ENCODE measurements at regions not wholly inside any gene's neighbourhood (a gene's known extent, or its start where the extent isn't known, plus 50 kb on each side); places are given as distances from the start of the nearest gene placed in this dataset.
"Not testable (repeated sequence)": the region's sequence is repeated elsewhere in the genome, so short reads cannot be mapped to it uniquely, and the experiment has no call there.

DNA sequence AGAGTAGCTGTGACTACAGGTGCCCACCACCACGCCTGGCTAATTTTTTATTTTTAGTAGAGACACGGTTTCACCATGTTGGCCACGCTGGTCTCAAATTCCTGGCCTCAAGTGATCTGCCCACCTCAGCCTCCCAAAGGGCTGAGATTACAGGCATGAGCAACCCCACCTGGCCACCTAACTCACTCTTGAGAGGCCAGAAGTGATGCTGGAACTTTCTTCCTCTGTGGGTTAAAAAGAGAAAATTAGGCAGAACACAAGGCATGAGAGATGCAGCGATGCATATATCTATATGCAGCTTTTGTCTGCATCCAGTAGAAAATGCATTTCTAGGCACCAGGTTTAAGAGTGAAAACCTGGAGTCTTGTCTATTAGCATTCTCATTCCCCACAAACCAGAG lies 100.2 kb upstream of the CLEC6A start:
- not testable (repeated sequence) for H3K36me3 Mint-ChIP-seq, H3K9me3 Mint-ChIP-seq
- H3K27me3 Mint-ChIP-seq = peaks cover 12% of the 10 kb centered on the region

GRCh38 chr12:8373744-8374143 lies 82.0 kb upstream of the CLEC6A start:
- TF ChIP-seq CTCF (conservative IDR thresholded peaks at IDR 0.05) = peak; percentile 64
- DNase-seq (ENCODE audit: extremely low spot score, unreplicated experiment); H3K36me3 Mint-ChIP-seq; H3K27ac Mint-ChIP-seq; H3K4me3 Mint-ChIP-seq; H3K9me3 Mint-ChIP-seq; H3K27me3 Mint-ChIP-seq; H3K4me1 Mint-ChIP-seq (ENCODE audit: unreplicated experiment): not testable (repeated sequence)

More for the DNA sequence above, 100.2 kb upstream of the CLEC6A start:
- not testable (repeated sequence) for H3K4me1 Mint-ChIP-seq (ENCODE audit: unreplicated experiment); H3K27ac Mint-ChIP-seq; H3K4me3 Mint-ChIP-seq; DNase-seq (ENCODE audit: extremely low spot score, unreplicated experiment)

DNA sequence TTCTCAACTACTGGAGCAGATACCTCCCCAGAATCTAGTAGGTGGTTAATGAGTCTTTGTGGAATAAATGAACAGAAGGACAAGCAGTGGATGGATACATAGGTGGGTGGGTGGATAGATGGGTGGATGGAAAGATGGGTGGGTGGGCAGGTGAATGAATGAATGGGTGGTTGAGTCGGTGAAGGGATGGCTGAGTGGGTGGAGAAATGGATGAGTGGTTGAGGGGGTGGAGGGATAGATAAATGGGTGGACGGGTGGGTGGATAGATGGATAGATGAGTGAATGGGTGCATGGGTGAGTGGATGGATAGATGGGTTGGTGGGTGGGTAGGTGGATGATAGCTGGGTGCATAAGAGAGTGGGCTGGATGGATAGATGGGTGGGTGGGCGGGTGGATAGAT lies 80.6 kb upstream of the CLEC6A start:
- not testable (repeated sequence) for H3K27ac Mint-ChIP-seq; H3K4me1 Mint-ChIP-seq (ENCODE audit: unreplicated experiment); H3K4me3 Mint-ChIP-seq; H3K27me3 Mint-ChIP-seq; H3K9me3 Mint-ChIP-seq; H3K36me3 Mint-ChIP-seq; DNase-seq (ENCODE audit: extremely low spot score, unreplicated experiment)

- not testable (repeated sequence) for H3K9me3 Mint-ChIP-seq; H3K36me3 Mint-ChIP-seq; H3K27ac Mint-ChIP-seq; H3K4me3 Mint-ChIP-seq; H3K27me3 Mint-ChIP-seq; H3K4me1 Mint-ChIP-seq (ENCODE audit: unreplicated experiment); DNase-seq (ENCODE audit: extremely low spot score, unreplicated experiment)
These were observed 78.0 kb upstream of the CLEC6A start for GRCh38 chr12:8377756-8378155.

DNA sequence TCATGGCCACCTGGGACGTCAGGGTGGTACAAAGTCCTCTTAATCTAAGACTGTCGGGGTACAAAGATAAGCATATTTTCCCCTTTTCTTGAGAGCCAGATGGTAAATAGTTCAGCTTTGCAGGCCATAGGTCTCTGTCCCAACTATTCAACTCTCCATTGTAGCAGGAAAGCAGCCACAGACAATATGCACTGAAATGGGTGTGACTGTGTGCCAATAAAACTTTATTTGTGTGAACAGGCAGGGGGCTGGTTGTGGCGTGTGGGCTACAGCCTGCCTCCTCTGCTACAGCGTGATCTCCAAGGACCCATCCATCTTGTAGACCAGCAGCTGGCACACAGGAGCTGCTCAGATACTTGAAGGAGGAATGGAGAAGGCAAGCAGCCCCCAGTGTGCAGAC lies 73.2 kb upstream of the CLEC6A start:
- H3K4me1 Mint-ChIP-seq (ENCODE audit: unreplicated experiment); H3K36me3 Mint-ChIP-seq; H3K27ac Mint-ChIP-seq; H3K4me3 Mint-ChIP-seq; DNase-seq (ENCODE audit: extremely low spot score, unreplicated experiment); H3K9me3 Mint-ChIP-seq; H3K27me3 Mint-ChIP-seq: not testable (repeated sequence)

GRCh38 chr12:8384686-8385085 lies 71.1 kb upstream of the CLEC6A start:
- H3K27ac Mint-ChIP-seq; H3K36me3 Mint-ChIP-seq; DNase-seq (ENCODE audit: extremely low spot score, unreplicated experiment); H3K9me3 Mint-ChIP-seq; H3K4me3 Mint-ChIP-seq; H3K4me1 Mint-ChIP-seq (ENCODE audit: unreplicated experiment): not testable (repeated sequence)
- H3K27me3 Mint-ChIP-seq = peaks cover 13% of the 10 kb centered on the region

GRCh38 chr12:8385431-8385830 lies 70.3 kb upstream of the CLEC6A start:
- H3K9me3 Mint-ChIP-seq; H3K4me1 Mint-ChIP-seq (ENCODE audit: unreplicated experiment); DNase-seq (ENCODE audit: extremely low spot score, unreplicated experiment); H3K27ac Mint-ChIP-seq; H3K36me3 Mint-ChIP-seq; H3K4me3 Mint-ChIP-seq: not testable (repeated sequence)
- H3K27me3 Mint-ChIP-seq = peaks cover 13% of the 10 kb centered on the region

DNA sequence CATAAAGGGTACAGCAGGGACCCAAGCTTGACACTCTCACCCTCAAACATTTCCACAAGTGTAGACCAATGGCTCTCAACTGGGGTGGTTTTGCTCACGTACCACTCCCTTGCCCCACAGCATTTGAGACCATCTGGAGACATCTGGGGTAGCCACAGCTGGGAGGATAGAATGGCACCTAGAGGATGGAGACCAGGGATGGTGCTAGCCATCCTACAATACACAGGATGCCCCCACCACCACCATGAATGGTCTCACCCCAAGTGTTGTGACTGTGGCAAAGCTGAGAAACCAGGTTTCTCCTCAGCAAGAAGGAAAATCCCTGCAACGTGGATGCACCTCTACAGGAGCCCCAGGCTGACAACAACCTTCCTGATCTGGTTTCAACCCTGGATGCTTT lies 69.1 kb upstream of the CLEC6A start:
- not testable (repeated sequence) for H3K27ac Mint-ChIP-seq; H3K4me1 Mint-ChIP-seq (ENCODE audit: unreplicated experiment); H3K36me3 Mint-ChIP-seq; H3K4me3 Mint-ChIP-seq; DNase-seq (ENCODE audit: extremely low spot score, unreplicated experiment); H3K9me3 Mint-ChIP-seq
- H3K27me3 Mint-ChIP-seq = peaks cover 23% of the 10 kb centered on the region

GRCh38 chr12:8389296-8389695 lies 66.5 kb upstream of the CLEC6A start:
- not testable (repeated sequence) for H3K36me3 Mint-ChIP-seq; H3K27ac Mint-ChIP-seq; H3K4me1 Mint-ChIP-seq (ENCODE audit: unreplicated experiment); DNase-seq (ENCODE audit: extremely low spot score, unreplicated experiment); H3K9me3 Mint-ChIP-seq
- H3K4me3 Mint-ChIP-seq = peak overlapping the region; percentile 79
- H3K27me3 Mint-ChIP-seq = peaks cover 46% of the 10 kb centered on the region

GRCh38 chr12:8390001-8390777 lies 65.6 kb upstream of the CLEC6A start:
- H3K27ac Mint-ChIP-seq; H3K9me3 Mint-ChIP-seq; H3K36me3 Mint-ChIP-seq; H3K4me1 Mint-ChIP-seq (ENCODE audit: unreplicated experiment): not testable (repeated sequence)
- peak; percentile 90 for TF ChIP-seq CTCF (conservative IDR thresholded peaks at IDR 0.05)
- Mint-ChIP-seq H3K27me3 (peaks cover 48% of the 10 kb centered on the region), H3K4me3 (peak overlapping the region; percentile 83)
- peak; percentile 90 for DNase-seq (ENCODE audit: extremely low spot score, unreplicated experiment)

Measured in type B pancreatic cell (in vitro differentiated cells).